ENCODE measurements at regions not wholly inside any gene's neighbourhood (a gene's known extent, or its start where the extent isn't known, plus 50 kb on each side); places are given as distances from the start of the nearest gene placed in this dataset.

GRCh38 chr15:62791694-62792093 is 250.9 kb upstream of the TPM1 start:
- TF ChIP-seq CTCF (IDR thresholded peaks at IDR 0.05), result no peak
- no peak for TF ChIP-seq POLR2A (IDR thresholded peaks at IDR 0.05)
